Hematopoietic multipotent progenitor cell treated with erythropoietin and hydrocortisone succinate and interleukin-3 and kit ligand, for 15 days (in vitro differentiated cells): ENCODE measurements at regions not wholly inside any gene's neighbourhood (a gene's known extent, or its start where the extent isn't known, plus 50 kb on each side); places are given as distances from the start of the nearest gene placed in this dataset.

Source experiments
- DNase-seq: peaks from one replicate; pipeline ENCODE4 v3.0.0-alpha.2; 2015; ENCODE audit warnings: low spot score

DNA sequence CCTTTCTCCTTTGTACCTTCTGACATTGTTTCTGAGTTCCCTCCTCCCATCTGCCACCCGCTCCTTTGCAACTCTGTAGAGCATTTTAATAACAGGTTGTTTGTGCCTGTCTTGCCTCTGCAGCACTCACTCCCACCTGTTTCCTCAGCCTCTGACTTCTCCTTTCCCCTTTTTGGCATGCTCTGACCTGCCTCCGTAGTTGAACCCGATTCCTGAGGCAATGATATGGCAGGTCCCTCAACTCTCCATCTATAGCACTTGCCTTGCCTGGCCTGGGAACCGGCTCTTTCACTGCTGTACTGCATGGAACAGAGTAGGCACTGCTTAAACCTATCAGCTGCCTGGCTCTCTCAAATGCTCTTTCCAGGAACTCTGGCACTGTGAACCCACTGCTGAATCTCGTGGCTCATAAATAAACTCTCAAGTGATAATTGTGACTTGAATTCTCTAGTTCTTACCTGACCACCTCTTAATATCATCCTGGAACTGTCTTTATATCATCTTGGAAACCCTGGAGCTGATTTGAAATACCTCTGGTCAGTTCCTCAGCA lies 50.3 kb downstream of the UTRN start:
- DNase-seq = no peak

DNA sequence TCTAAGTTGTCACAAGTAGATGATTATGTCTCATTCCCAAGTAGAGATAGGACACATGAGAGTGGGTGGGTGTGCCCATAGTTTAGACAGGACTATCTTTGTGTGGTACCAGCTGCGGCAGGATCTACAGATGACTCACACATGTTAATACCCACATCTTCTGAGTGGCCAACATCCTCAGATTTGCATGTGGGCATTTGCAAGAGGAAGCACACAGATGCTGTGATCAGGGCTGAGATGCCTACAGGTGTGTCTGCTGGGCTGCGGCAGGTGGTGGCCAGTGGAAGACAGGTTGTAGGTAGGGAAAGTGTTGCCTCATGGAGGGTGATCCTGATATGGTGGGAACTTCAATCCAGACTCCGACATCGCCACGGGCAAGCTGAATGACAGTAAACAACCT lies 50.8 kb downstream of the UTRN start:
- DNase-seq = no peak

DNA sequence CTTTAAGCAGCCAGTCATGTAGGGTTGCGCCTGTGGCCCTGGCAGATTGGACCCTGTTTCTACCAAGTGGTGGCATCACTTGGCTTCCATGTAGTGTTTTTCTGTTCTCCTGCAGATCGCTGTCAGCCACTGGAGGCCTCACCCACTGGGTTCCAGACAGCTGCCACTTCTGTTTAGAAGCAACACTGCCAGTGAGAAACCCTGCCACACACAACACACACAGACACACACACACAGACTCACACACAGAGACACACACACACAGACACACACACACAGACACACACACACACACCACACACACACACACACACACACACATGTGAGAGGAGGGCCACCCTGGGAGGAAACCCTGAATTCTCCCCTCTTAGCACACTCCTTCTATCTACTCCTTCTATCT lies 51.8 kb downstream of the UTRN start:
- DNase-seq = no peak

DNA sequence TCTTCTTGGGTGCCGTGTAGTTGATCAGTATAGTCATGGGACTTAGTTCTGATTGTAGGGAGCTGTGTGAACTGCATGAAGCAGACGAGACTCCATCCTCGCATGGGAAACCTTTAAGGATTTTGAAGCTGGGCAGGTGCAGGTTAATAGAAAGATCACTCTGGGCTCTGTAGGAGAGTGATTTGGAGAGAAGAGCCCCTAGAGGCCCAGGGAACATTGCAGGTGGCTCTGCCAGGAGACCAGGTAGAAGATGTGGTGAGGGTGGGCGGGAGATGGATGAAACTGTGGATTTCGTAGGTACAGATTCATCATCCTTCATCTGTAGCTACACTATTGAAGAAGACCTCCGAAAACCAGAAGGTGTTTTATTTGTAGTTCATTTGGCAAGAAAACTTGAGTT lies 53.3 kb downstream of the UTRN start:
- DNase-seq = no peak

DNA sequence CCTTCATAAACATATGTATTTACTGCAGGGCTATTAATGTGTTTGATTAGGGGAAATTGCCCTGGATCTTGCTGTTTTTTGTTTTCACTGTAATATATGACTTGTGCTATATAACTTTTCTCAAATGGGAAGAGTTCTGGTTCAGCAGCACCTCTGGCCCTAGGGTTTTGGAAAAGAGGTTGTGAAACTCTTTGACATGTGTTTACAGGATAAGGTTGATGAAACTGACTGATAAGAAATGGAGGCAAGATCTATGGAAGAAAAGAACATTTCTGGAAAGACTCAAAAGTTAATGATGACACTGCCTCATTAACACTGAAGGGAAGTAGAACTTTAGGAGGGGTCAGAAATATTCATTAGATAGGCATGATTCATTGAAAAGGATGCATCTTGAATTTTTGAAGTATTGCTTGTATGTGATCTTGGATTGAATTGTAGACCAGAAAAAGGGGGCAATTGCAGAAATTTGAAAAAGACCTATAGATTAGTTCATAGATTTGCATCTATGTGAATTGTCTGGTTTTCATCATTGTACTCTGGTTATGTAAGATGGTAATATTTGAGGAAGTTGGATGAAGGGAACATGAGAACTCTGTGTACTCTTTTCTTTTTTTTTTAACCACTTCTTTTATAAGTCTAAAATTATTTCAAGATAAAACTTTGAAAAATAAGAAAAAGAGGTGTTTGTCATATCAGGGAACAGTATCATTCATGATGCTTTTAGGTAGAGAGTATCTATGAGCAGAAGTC lies 54.0 kb downstream of the UTRN start:
- DNase-seq = no peak

DNA sequence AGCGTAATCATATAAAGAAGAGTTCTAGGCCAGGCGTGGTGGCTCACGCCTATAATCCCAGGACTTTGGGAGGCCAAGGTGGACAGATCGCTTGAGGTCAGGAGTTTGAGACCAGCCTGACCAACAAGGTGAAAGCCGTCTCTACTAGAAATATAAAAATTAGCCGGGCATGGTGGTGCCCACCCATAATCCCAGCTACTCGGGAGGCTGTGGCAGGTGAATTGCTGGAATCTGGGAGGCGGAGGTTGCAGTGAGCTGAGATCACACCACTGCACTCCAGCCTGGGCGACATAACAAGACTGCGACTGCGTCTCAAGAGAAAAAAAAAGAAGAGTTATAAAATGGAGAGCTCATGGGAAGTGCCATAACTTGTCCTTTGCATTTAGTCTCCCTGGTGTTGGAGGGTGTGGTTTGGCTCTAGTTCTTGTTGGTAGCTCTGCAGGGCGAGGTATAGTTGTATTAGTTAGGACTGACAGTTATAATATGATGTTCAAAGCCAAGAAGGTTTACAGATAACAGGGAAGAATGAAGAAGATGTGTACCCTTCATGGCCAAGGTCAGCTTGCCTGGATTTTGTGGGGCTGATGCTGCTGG lies 54.8 kb downstream of the UTRN start:
- DNase-seq = no peak

DNA sequence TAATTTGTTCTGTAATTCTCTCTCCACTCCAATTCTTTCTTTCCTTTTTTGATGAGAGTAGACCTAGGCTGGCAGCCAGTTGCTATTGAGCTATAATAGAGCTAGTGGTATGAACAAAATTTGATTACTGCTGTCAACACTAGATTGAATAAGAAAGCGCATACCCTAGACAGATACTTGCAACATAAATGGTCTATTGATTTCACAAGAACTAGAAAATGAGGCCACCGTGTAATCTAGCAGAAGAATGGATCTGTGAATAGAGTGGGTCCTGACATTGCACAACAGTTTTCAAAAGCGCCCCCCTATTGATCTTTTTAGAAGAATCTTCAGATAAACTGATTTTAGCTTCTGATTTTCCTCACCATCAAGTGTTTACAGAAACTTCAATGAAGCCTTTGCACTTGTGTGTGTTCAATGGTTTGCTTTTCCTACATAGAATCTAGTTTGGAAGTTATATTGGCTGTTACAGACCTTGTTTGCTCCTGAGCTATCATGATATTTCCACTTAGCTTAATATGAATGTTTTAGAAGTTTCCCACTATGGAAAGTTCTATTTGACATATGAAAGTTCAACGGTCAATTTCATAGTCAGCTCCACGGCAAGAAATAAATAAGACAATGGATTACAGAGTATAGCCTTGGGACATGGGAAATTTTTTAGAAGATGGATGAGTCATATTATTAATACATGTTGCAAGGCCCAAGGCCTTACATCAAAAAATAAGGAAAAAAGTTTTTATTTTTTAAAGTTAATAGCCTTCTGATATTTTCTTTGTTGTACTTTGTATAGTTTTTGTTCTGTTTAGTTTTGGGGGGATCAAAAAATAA lies 55.6 kb downstream of the UTRN start:
- DNase-seq = no peak

DNA sequence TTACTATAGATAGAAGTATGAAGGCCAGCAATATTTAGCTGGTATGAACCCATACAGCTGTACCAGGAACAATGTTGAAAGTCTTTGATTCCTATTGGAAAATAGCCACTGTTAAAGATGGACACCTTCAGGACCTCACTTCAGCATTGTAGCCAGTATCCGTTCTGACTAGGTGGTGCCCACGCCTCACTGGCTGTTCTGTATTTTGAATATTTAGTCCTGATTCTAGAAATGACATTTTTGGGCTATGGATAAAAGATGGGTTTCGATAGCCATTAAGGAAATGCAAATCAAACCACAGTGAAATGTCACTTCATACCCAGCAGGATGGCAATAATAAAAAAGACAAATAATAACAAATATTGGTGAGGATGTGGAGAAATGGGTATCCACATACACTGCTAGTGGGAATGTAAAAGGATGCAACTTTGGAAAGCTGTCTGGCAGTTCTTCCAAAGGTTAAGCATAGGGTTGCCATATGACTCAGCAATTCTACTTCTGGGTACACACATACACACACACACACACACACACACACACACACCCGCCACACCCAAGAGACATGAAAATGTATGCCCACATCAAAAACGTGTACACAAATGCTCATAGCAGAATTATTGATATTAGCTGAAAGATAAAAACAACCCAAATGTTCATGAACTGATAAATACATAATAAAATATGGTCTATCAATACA lies 56.8 kb downstream of the UTRN start:
- DNase-seq = no peak

DNA sequence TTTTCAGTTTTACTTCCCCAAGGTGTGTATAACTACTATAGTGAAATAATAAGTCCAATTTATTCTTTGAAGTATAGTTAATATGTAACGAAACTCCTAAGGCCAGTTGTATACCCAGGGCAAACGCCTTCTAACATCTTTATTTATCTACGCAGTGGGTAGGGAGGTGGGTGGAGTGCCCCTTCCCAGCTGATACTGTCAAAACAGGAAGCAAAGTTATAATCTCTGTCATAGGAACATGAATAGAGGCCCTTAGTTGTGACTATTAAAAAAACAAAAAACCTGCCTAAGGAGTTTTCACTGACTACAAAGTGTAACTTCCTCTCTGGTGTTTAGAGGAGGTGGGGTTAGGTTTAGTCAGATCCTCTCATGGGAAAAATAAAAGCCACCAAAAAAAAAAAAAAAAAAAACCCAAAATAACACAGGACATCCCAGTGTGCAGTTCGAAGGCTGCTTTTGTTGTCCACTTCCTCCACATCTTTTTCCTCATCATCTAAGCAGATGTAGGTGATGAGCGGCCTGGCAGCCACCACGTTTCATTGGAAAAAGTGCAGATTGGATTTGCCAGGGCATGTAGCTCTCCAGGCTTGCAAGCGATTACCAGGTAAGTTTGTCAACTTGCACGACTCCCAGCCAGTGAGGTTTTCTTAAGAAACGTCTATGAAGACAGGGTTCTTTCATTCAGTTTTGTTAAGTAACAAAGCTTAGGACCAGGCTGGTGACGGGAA lies 58.7 kb downstream of the UTRN start:
- DNase-seq = no peak

DNA sequence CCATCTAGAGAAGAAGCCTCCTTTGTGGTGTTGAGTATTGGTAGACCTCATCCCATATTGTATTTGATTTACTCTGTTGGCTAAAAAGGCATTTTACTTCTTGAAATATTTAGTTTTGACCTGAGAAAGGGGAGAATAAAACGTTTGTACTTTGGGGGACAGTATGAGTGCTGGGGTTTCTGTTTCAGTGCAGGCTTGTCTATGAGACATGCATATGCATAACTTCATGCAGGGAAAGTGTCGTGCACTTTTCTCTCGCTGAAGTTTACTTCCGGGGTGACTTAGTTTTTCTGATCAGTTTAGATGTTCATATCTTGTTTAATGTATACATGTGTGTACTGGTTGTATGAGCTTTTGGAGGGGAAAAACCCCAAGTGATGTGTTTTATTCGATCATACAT lies 59.5 kb downstream of the UTRN start:
- no peak for DNase-seq

DNA sequence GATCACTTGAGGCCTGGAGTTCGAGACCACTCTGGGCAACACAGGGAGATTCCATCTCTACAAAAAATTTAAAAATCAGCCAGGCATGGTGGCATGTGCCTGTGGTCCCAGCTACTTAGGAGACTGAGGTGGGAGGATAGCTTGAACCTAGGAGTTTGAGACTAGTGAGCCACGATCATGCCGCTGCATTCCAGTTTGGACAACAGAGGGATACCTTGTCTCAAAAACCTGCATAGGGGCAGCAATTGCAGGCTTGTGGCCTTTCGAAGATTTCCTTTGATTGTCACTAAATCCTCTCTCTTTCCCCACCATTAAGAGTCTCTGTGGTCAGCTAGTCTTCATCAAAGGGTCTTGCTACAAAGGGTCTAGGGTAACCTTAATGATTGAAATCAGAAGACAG lies 60.3 kb downstream of the UTRN start:
- no peak for DNase-seq

DNA sequence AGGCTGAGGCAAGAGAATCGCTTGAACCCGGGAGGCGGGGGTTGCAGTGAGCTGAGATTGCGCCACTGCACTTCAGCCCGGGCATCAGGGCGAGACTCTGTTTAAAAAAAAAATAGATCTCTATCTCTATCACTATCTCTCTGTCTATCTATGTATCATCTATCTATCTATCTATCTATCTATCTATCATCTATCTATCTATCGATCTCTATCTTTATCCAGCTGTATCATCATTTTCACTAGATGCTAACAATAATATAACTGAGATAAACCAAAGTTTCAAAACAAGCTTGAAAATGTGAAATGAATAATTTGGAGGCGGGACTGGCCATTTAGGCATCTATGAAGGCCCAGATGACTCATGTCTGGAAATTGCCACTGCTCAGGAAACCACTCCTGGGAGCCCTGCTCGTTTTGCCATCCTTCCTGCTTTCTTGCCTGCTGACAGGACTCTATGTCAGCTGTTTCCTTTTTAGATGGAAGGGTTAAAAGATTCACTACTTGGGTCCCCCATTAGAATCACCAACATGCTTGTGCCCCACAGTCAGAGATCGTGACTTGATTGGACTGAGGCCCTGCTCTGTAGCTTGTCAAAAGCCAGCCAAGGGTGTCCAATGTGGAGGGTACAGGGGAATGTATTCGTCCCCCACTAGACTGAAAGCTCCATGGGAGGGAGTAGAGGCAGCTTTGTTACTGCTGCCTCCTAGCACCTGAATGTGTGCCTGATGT lies 61.7 kb downstream of the UTRN start:
- DNase-seq = no peak

DNA sequence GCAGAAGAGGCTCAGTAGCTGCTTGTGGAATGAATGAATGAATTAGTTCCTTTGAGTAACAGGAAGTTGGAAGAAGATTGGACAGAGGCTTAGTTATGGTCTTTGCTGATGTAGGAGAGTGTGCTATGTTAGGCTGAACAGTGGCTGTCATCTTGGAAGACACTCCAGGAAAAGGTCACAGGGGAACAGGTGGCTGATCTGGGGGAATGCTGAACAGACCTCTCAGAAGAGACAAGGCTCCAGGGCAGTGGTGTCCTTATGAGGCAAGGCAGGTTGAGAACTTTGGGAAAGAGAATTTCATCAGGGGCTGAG lies 62.3 kb downstream of the UTRN start:
- no peak for DNase-seq

DNA sequence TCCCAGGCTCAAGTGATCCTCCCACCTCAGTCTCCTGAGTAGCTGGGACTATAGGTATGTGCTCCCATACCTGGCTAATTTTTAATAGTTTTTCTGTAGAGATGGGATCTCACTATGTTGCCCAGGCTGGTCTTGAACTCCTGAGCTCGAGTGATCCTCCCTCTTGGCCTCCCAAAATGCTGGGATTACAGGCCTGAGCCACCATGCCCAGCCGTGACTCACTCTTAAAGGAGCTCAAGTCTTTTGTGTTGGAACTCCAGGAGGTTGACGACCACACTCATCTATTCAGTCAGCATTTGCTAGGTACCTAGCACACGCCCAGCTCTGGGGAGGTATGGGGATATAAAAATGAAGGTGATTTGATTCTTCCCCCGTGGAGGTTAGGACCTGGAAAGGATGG lies 62.8 kb downstream of the UTRN start:
- no peak for DNase-seq

DNA sequence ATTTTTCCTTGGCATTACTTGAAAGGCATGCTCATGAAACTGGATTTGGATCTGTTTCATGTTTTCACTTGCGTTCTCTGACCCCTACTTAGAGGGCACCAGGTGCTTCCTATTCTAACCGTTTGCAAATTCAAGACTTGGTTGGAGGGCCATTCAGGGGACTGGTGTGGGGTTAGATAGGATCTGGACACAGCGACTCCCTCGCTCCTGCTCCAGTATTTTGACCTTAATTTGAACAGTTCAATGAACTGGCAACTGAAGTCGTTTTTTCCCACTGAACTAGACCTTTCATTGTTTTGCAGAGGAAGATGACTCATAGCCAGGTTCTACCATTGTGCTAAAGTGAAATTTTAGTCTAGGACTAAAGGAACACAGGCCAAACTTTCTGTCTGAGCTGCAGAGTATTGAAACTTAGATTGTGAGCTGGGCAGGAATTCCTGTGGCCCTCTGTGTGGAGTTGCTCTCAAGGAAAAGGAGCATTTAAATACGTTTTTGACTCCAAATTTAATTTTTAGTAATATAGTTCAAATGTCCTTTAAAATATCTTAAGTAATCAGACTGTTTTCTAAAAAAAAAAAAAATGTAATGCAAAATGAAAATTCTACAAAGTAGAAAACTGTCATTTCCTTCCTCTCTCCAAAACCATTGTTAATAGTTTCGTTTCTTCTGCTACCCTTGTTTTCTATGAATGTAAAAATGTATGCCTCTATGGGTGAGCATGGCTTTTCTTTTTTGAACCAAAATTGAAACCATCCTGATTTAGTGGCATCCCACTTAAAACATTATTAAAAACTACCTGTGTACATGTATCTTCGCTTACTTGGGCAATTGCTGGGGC lies 64.8 kb downstream of the UTRN start:
- DNase-seq = no peak

DNA sequence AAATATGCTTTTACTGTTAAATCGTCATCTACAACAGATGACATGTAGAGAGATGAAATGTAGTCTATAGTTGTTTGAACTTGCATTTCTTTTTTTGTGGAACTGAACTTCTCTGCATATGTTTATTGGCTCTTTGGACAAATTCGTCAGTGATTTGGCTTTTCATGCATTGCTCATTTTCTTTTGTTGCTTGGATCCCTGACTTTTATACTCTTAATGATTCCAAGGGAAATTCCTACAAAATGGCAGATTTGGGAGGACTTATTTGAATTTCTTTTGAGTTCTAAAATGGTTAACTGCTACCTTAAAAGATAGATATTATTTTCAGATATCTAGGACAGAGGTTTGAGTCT lies 65.4 kb downstream of the UTRN start:
- no peak for DNase-seq

DNA sequence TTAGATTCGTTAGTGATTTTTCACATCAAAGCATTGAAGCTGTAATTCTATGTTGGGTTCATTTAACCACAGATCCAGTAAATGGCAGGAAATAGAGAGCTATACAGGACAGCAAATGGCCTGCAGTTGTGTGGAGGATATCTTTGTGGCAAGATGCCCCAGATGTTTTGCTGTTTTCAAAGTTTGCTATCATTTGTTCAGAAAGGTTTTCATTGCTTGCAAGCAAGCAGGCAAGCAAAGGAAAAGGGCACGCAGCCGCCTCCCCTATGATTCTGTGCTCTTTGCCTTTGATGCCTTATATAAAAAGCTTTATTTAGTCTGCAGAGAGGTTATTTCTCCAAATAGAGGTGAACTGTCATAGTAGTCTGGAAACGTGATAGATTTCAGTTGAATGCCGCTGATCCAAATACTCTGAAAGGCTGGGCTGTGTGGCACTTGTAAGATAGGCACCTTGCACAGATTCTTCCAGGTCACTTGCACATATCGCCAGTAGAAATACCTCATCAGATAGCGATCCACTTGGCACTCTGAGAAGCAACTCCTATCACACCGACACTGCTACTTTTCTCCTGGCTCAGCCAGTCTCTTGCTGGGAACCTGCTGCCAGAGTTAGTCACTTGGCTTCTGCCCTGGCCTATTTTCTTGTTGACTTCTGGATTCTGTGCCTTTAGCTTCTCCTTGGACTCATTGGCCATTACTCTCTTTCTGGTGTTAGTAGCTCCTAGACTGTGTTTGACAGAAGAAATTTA lies 66.4 kb downstream of the UTRN start:
- DNase-seq = no peak

DNA sequence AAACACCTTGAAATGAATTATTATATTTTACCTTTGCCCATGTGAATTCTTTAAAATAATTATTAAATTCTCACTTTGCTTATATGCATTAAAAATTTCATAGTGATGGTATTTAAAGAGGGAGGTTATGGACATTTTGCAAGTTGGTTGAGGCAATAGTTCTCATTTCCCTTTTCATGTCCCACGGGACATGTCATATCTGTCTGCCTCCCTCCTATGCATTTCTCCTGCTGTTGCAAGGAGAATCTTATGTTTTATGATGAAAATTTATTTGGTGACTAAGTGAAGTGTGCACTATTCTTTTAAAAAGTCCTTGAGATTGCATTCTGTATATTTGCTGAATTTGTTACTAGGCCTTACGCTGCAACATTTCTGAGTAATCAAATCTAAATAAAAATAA lies 67.2 kb downstream of the UTRN start:
- DNase-seq = no peak

DNA sequence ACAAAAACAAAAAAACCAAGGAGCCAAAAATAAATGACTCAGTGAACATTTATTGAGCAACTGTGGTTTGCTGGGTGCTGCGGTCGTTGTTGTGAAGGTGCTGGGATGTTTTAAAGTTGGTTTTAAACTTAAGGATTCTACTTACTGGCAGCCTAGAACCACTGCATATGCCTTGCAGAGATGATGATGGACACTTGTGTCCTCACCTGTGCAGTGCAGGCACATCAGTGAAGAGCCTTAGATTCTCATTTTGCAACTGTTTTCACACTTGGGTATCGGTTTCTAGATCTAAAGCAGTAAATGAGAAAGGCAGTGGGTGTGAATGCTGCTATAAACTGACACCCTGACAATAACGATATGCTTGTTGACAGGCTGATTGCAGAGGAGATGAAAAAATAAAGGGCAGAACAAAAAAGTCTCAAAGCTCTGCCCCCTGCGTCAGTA lies 68.8 kb downstream of the UTRN start:
- DNase-seq = no peak

DNA sequence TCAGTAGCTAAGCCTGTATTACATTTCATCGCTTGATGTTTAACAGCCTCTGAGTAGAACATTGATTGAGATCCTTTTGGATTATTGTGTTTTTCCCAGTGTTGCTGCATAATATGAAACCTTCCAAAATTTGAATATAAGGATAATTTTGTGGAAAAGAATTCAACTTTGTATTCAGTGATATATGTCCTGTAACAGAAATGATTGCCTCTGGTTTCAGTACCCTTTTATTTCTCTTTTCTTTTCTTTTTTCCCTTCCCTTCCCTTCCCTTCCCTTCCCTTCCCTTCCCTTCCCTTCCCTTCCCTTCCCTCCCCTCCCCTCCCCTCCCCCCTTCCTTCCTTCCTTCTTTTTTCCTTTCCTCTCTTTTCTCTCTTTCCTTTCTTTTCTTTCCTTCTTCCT lies 74.6 kb downstream of the UTRN start:
- no peak for DNase-seq
